Erythroblast (primary cell): ENCODE measurements at regions not wholly inside any gene's neighbourhood (a gene's known extent, or its start where the extent isn't known, plus 50 kb on each side); places are given as distances from the start of the nearest gene placed in this dataset.

Source experiments
- GATA1 ChIP-seq: IDR thresholded peaks from 2 replicates; pipeline ENCODE4 v1.6.1; 2011; ENCODE audit warnings: low read depth, mild to moderate bottlenecking, control low read depth, low read length, moderate library complexity
- POLR2A ChIP-seq: IDR thresholded peaks from 2 replicates; pipeline ENCODE4 v1.6.1; 2011; ENCODE audit warnings: mild to moderate bottlenecking, low read length

DNA sequence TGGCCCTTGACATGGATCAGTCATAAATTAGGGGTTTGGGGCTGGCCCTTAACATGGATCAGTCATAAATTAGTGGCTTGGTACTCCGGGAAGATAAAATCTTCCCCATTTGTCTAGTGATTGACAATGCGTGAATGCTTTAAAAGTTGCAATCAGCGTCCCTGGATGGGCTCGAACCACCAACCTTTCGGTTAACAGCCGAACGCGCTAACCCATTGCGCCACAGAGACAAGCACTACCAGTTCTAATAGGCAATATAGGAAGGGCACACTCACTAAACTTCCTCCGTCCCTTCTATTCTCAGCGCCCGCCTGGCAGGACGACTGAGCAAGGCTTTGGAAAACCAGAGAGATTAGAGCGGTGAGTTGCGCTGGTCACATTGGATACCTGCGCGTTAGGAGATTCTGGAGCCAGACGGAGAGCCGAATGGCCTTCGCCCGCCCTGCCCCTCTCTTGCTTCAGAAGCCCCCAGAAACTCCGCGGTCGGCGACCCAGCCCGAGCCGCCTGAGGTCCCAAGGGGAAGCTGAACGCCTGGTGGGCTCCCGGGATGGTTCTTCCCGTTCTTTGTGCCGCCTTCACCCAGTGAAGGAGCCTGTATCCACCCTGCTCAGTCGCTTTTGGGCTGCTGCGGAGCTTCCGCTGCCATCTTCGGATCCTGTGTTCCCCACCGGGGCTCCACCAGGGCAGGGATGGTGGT is 235.9 kb downstream of the FAM72C start:
- TF ChIP-seq POLR2A (no peak), GATA1 (no peak)
